ENCODE measurements at regions not wholly inside any gene's neighbourhood (a gene's known extent, or its start where the extent isn't known, plus 50 kb on each side); places are given as distances from the start of the nearest gene placed in this dataset.
"Not testable (repeated sequence)": the region's sequence is repeated elsewhere in the genome, so short reads cannot be mapped to it uniquely, and the experiment has no call there.

GRCh38 chr6:71602385-71603007, 283.9 kb upstream of the RIMS1 start:
- no peak for DNase-seq (ENCODE audit: low spot score)

- DNase-seq (ENCODE audit: low spot score) = no peak
Observed at GRCh38 chr6:71603021-71603420, 283.3 kb upstream of the RIMS1 start.

GRCh38 chr6:71608646-71609045, 277.7 kb upstream of the RIMS1 start:
- DNase-seq (ENCODE audit: low spot score) = no peak

GRCh38 chr6:71619836-71620235, 266.5 kb upstream of the RIMS1 start:
- no peak for DNase-seq (ENCODE audit: low spot score)

DNA sequence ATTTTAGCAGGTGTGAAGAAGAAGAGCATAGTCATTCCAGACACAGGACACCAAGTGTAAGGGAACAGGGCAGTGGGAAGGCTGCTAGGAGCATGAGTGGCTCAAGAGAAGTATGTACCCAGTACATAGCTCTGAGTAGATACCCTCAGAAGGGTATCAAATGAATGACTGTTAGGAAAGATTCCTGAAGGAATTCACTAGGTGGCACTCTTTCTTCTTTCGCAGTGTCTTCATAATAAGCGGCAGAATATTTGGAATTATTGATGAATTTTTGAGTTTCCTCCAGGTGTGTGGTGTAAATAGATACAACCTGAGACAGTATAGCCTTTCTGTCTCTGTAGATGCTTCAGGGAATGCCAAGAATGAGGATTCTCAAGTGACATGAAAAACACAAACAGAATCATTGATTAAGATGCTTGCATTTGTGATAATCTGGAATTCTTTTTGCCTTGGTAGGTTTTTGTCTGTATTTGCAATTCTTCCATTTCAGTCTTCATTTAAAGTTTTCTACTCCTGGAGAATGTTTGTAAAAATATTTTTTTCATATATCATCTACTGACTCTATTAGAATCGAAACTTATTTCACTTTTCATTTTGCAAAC, 264.3 kb upstream of the RIMS1 start:
- DNase-seq (ENCODE audit: low spot score) = no peak

DNA sequence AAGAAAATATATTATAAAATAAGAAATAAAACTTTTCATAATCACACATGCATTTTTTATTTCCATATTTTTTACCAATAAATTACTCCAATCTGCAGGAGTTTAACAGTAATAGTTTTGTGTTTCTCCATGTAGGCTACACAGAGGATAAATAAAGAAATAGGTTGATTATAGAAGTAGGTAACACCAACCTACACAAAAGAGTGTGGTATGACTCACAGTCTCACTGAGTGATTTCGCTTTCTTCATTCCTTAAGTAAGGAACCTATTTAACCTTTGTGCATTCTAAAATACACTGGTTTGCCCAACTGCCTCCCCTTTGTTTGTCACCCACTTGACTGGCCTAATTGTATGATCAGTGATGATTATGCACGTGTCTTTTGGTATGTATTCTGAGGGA, 244.2 kb upstream of the RIMS1 start:
- DNase-seq (ENCODE audit: low spot score) = no peak

DNA sequence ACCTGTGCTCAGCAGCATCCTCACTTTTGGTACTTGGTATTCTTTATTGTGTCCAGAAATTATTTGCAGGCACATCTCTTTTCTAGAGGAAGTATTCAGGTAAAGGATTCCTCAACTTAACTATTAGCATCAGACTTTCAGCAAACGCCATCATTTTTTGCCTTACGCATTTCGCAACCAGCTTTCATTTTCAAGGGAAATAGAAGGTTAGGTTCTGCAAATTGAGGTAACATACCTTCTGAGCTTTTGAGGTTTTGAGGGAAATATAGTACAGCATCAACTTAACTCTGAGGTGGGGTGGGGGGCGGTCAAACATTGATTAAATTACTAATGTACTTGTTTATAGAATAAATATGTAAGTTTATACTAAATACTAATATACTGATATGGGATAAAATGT, 243.6 kb upstream of the RIMS1 start:
- DNase-seq (ENCODE audit: low spot score) = no peak

DNA sequence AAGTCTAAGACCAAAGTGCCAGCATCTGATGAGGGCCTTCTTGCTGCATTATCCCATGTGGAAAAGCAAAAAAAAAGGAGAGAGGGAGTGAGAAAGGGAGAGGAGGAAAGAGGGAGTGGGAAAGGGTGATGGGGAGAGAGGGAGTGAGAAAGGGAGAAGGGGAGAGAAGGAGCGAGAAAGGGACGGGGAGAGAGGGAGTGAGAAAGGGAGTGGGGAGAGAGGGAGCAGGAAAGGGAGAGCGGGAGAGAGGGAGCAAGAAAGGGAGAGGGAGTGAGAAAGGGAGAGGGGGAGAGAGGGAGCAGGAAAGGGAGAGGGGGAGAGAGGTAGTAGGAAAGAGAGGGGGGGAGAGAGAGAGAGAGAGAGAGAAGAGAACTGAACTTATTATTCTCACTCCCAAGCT, 241.1 kb upstream of the RIMS1 start:
- DNase-seq (ENCODE audit: low spot score) = no peak

GRCh38 chr6:71649915-71650314, 236.4 kb upstream of the RIMS1 start:
- DNase-seq (ENCODE audit: low spot score) = no peak

DNA sequence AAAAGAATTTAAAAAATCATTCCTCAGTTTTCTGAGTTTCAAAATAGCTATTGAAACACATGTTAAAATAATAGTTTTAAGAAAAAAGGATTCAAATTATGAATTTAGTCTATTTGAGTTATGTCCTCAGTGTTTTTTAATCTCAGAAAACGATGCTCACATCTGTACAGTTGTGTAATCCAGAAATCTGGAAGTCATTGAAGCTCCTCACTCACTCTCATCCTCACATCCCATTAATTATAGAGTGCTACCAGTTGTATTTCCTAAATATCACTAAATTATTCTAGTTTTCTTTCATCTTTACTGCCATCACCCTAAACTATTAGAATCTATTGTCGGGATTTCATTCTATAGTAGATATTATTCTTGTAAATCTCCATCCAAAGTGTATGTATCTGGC, 234.7 kb upstream of the RIMS1 start:
- DNase-seq (ENCODE audit: low spot score) = no peak

DNA sequence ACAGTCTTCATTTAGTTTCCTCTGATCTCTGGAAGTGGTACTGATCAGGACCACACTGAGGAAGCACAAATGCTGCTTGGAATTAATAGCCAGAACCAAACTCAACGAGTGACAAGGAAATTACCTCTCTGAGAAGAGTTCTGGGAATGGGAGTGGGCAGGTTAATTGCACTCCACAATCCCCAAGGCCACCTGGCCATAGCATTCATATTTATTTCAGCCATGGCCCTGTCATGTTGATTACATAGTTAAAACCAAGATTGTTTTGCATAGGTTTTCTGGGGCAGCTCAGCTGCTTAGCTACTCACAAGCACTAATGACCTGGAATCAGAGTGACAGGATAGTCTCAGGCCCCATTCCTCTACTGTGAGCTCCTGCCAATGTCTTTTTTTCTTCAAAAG, 230.2 kb upstream of the RIMS1 start:
- DNase-seq (ENCODE audit: low spot score) = no peak

- DNase-seq (ENCODE audit: low spot score) = no peak
Observed at GRCh38 chr6:71665931-71666330, 220.4 kb upstream of the RIMS1 start.

DNA sequence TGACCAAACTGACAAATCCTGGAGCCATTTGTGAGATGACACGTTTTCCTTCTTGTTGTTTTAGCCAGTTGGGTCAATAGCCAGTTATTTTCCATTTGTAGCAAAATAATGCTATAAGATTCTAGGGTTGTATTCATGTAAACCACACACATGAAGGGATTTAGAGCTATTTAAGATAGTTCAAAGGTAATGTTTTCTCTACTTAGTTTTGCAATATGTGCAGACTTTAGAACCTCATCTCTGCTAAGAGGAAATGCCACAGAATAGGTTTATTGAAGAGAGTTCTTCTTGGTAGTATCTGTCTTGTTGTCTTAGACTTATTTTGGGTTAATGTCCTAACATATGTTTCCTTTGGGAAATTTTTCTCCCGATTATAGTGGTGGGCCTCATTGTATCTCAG, 213.5 kb upstream of the RIMS1 start:
- DNase-seq (ENCODE audit: low spot score) = no peak

GRCh38 chr6:71675386-71675785, 211.0 kb upstream of the RIMS1 start:
- no peak for DNase-seq (ENCODE audit: low spot score)

DNA sequence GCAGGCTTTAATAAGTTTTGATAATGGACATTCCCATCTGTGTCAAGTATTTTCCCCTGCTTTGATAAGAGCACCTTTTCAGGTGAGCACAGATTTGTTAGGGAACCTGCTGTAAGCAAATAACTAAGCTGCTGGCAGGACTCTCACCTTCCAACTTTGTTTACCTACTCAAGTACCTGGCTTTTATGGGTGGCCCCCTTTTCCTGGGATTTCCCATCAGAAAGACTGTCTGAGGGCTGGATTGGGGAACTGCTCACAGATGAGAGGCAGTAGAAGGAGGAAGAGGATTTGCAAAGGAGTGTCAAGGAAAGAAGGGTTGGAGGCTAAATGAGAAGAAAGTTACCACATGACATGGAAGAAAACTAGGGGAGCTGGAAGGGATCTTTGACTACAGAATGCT, 210.1 kb upstream of the RIMS1 start:
- no peak for DNase-seq (ENCODE audit: low spot score)

DNA sequence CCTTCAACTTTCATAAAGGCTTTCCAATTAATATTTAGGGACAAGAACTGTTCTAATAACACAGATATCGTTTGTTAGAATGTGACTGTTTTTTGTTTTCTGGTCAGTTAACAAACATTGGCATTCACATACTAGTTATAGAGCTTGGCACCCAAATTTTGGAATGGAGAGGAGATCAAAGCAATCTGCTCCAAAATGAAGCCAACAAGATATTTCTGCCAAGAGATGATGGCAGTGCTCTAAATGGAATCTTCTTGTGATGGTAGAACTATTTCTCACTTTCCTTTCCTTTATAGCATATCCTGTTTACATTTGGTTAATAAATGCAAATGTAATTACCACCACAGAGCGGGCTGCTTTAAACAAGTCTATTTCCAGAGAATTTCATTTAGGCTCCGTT, 208.3 kb upstream of the RIMS1 start:
- no peak for DNase-seq (ENCODE audit: low spot score)

DNA sequence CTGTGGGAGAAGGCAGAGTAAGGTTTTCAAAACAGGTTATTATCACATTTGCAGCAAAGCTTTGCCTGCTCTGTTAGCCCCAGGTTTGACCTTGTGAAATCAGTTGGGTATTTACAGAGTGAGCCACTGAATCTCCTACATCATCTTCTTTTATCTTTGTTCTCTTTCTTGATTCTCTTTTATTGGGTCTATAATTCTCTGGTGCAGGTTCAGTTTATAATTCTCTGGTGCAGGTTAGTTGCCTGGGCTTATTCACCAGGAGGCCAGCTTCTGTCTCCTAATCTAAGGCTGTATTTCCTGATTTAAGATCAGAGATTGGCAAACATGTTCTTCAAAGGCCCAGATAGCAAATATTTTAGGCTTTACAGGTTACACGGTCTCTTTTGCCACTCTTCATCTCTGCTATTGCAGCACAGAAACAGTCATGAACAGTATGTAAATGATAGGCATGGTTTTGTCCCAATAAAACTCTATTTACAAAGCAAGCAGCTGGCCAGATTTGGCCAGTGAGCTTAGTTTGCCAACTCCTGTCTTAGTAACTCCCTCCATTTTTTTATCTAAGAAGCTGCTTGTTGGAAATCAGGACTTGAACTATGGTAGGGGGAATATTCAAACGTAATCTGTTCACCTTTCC, 205.0 kb upstream of the RIMS1 start:
- no peak for DNase-seq (ENCODE audit: low spot score)

GRCh38 chr6:71686021-71686677, 200.2 kb upstream of the RIMS1 start:
- not testable (repeated sequence) for DNase-seq (ENCODE audit: low spot score)

DNA sequence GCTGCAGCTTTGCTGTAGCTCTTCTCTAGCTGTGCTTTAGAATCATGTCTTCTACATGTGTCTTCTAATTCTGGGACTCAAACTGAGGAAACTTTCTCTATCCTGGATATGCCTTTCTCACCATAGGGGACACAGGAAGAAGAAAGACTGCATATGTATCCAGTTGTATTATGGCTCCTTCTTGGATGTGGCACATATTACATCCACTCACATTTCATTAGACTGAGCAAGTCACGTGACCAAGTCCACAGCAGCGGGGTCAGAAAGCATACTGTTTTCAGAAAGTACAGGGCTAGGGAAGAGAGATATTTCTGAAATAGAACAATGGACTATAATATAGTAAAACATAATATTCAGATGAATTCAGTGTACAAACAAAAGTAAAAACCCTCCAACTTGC, 187.6 kb upstream of the RIMS1 start:
- no peak for DNase-seq (ENCODE audit: low spot score)

DNA sequence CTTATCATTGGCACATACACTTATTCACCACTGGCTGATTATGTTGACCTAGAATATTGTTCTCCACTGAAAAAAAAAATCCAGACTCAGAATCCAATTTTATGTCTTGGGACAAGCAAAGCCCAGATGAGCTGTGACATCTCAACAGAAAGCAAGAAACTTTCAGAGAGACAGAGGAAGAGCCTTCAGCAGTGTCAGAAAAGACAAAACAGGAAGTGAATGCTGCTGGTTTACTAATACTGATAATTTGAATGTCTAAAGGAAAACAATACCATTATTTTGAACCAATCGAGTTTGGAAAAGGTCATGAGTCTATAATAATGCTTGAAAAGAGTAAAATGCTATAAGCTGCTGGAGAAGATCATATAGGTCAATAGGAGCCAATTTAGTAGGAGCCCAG, 179.8 kb upstream of the RIMS1 start:
- no peak for DNase-seq (ENCODE audit: low spot score)

GRCh38 chr6:71707059-71707458, 179.3 kb upstream of the RIMS1 start:
- no peak for DNase-seq (ENCODE audit: low spot score)

GRCh38 chr6:71720705-71721104, 165.6 kb upstream of the RIMS1 start:
- DNase-seq (ENCODE audit: low spot score) = no peak

- no peak for DNase-seq (ENCODE audit: low spot score)
Observed at GRCh38 chr6:71721642-71722041, 164.7 kb upstream of the RIMS1 start.

Measured in left forelimb (tissue), 1 donor.